Aorta (tissue), 5 donors: ENCODE measurements at regions not wholly inside any gene's neighbourhood (a gene's known extent, or its start where the extent isn't known, plus 50 kb on each side); places are given as distances from the start of the nearest gene placed in this dataset.

Experiments
- ATAC-seq: fragments of 200-7000 bp; cut with Tn5 transposase; one replicate; pipeline ENCODE4 v1.9.1; 2022; ENCODE audit warnings: moderate library complexity; ENCODE audit not compliant: low FRiP score
- DNase-seq, 2 donors: peaks; one replicate each; pipeline ENCODE4 v3.0.0-alpha.2; 2020
- H3K27ac ChIP-seq, 2 donors: one replicate each; pipeline ENCODE4 v1.5.1; 2013; ENCODE audit warnings: low read length in 2 of 2, mild to moderate bottlenecking in 2 of 2, moderate library complexity in 2 of 2, control low read depth in 1 of 2, inconsistent platforms in 1 of 2, low read depth in 1 of 2
- H3K27me3 ChIP-seq, 2 donors: one replicate each; pipeline ENCODE4 v1.6.1; 2013; ENCODE audit warnings: control low read depth in 1 of 2, low read length in 1 of 2, mild to moderate bottlenecking in 1 of 2, moderate library complexity in 1 of 2; ENCODE audit not compliant: insufficient read depth in 2 of 2, control insufficient read depth in 1 of 2
- H3K36me3 ChIP-seq, 2 donors: one replicate each; pipeline ENCODE4 v1.6.1; 2013; ENCODE audit warnings: control low read depth in 1 of 2, low read length in 1 of 2, mild to moderate bottlenecking in 1 of 2; ENCODE audit not compliant: insufficient read depth in 2 of 2, control insufficient read depth in 1 of 2
- H3K4me1 ChIP-seq, 2 donors: one replicate each; pipeline ENCODE4 v1.6.1; 2013; ENCODE audit warnings: low read length in 2 of 2, control low read depth in 1 of 2, mild to moderate bottlenecking in 1 of 2, moderate library complexity in 1 of 2; ENCODE audit not compliant: insufficient read depth in 2 of 2, control insufficient read depth in 1 of 2
- H3K4me3 ChIP-seq, 2 donors: one replicate each; pipeline ENCODE4 v1.5.1; 2013; ENCODE audit warnings: low read length in 2 of 2, control low read depth in 1 of 2, mild to moderate bottlenecking in 1 of 2
- H3K9me3 ChIP-seq: one replicate; pipeline ENCODE4 v1.6.1; 2013; ENCODE audit warnings: mild to moderate bottlenecking, low read length; ENCODE audit not compliant: control insufficient read depth
- WGBS, 2 donors: extraction: QIAGEN DNeasy Blood & Tissue Kit; methylation state at CpG; one replicate each; pipeline ENCODE4 v1.1.7; 2013; 5-methylcytosine and 5-hydroxymethylcytosine counted together
- intact Hi-C, 2 donors: fragments of 100-400 bp; cut with DNase I; formaldehyde crosslinking; loops; one replicate each; pipeline versions ENCODE4 v1.14.2 to v1.15.0; 2022
- donor health status: healthy with polysubstance abuse.
- donor health status: Bipolar disorder and iron deficiency.
- donor health status: DM: no; HTN: no; CAD: no.
- donor health status: DM: no; HTN: no; CAD: no.
- donor health status: DM: yes; HTN: yes; CAD: no.

DNA sequence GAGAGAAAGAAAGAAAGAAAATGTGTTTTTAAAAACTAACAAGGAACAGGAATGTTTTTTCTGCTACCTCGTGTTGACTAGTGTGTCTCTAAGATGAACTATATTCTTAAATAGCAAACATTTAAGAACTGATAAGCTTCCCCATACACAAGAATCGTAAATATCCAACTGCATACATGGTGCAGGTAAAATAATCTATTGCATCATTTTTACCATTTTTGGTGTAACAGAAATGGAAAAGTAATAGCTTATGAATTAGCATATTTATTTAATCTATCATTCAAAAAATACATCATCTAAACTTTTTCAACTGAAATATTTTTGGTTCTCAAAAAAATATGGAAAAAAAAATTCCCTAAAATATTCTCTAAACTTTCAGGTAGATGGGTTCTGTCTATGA lies 59.7 kb upstream of the RAD23B start:
- H3K27me3 ChIP-seq, result no peaks in the 10 kb centered on the region
- H3K4me3 ChIP-seq, result no peak overlapping the region
- ATAC-seq (no peak), DNase-seq (no peak)
- no peaks in the 10 kb centered on the region for H3K4me1 ChIP-seq
- 59 to 61% methylated on average over 2 of the region's 2 CpGs for WGBS, 2 donors
- no peaks in the 10 kb centered on the region for H3K36me3 ChIP-seq
- intact Hi-C loops, result no loop called here
- H3K27ac ChIP-seq, result no peak overlapping the region
- H3K9me3 ChIP-seq, result no peaks in the 10 kb centered on the region

DNA sequence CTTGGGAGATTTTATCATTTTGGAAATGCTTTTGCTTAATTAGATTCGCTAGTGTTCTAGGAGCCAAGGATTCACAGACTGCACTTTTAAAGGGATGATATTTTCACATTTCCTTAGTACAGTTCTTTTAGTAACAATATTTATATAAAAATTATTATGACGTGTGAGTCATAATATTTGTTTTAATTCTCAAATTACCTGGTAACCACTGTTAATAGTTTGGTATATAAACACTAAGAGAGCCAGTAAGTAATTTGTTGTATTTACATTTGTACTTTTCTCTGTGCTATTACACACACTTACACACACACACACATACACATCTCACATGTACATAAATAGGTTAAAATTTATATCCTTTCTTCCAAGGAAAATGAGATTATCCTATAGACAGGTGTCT lies 58.8 kb upstream of the RAD23B start:
- no peaks in the 10 kb centered on the region for H3K4me1 ChIP-seq
- WGBS, 2 donors, result 27 to 50% methylated on average over 2 of the region's 2 CpGs
- no peaks in the 10 kb centered on the region for H3K27me3 ChIP-seq
- no peak overlapping the region for H3K27ac ChIP-seq
- DNase-seq (no peak), ATAC-seq (no peak)
- H3K36me3 ChIP-seq, result no peaks in the 10 kb centered on the region
- no peaks in the 10 kb centered on the region for H3K9me3 ChIP-seq
- intact Hi-C loops, result no loop called here
- no peak overlapping the region for H3K4me3 ChIP-seq

DNA sequence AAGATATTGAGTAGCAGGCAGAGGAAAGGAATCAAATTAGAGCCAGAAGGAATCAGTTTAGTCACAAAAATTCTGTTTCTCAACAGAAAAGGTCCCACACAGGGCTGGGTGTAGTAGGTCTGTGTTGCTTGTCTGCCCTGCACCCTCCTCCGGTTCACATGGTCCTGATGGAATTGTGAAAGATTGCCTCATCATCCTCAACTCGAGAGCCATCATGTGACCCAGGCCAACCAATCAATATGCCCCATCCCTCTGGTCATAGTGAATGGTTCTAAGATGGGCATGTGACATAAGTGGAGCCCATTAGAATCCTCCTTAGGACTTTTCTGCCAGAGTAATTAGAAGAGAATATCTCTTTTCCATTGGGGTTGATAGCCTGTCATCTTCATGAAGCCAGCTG lies 56.7 kb upstream of the RAD23B start:
- DNase-seq, result no peak
- ATAC-seq, result no peak
- Histone ChIP-seq H3K4me3 (no peak overlapping the region), H3K4me1 (no peaks in the 10 kb centered on the region), H3K27me3 (no peaks in the 10 kb centered on the region), H3K36me3 (no peaks in the 10 kb centered on the region), H3K9me3 (no peaks in the 10 kb centered on the region), H3K27ac (no peak overlapping the region)
- intact Hi-C loops, result no loop called here
- whole genome bisulfite sequencing, 2 donors, result 79 to 83% methylated on average over 2 of the region's 2 CpGs

DNA sequence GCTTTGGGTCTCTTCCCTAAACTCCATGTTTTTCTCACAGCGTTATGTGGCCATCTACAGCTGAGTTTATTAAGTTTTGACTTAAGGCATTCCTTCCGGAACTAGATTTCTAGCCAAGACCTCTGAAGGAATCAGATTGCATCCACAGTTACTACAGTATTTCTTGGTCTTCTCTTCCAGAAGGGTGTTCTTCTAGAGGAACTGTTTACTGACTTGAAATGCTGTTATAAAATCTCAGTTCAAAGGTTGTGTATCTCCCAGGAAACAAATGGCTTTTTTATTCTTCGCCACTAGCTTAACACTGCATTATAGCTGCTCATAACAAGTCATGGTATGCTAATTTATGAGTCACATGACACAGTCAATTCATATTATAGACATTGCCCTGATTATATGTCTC lies 55.3 kb upstream of the RAD23B start:
- intact Hi-C loops, result no loop called here
- ATAC-seq (no peak), DNase-seq (no peak)
- H3K4me1 ChIP-seq, result no peaks in the 10 kb centered on the region
- no peak overlapping the region for H3K27ac ChIP-seq
- no peaks in the 10 kb centered on the region for H3K9me3 ChIP-seq
- H3K4me3 ChIP-seq, result no peak overlapping the region
- WGBS, 2 donors, result 61 to 68% methylated on average over 3 of the region's 3 CpGs
- H3K36me3 ChIP-seq, result no peaks in the 10 kb centered on the region
- no peaks in the 10 kb centered on the region for H3K27me3 ChIP-seq

DNA sequence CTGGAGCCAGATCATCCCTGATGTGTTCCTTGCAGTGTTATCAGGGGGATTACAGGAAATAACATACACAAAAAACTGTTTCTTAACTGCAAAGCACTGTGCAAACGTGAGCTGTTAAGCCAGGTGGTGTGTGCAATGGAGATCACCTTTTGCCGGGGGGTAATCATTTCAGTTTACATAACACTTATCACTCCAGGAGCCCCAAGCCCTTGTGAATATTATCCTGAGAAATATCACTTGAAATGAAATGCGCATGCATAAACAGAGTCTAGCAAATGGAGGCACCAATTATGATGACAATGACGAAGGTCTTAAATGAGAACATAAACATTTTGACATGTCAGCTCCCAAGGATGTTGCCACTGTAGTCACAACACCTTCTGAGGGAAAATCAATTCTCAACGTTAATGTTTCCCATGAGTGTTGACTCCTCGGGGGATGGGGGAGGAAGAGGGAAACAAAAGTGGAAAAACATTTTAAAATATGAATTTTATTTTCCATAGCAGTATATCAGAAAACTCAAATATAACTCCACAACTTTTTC lies 54.5 kb upstream of the RAD23B start:
- H3K4me3 ChIP-seq, result no peak overlapping the region
- H3K4me1 ChIP-seq, result no peaks in the 10 kb centered on the region
- ATAC-seq (no peak), DNase-seq (no peak)
- H3K9me3 ChIP-seq, result no peaks in the 10 kb centered on the region
- intact Hi-C loops, result no loop called here
- no peaks in the 10 kb centered on the region for H3K27me3 ChIP-seq
- no peaks in the 10 kb centered on the region for H3K36me3 ChIP-seq
- 45 to 51% methylated on average over 6 of the region's 6 CpGs for WGBS, 2 donors
- H3K27ac ChIP-seq, result no peak overlapping the region

DNA sequence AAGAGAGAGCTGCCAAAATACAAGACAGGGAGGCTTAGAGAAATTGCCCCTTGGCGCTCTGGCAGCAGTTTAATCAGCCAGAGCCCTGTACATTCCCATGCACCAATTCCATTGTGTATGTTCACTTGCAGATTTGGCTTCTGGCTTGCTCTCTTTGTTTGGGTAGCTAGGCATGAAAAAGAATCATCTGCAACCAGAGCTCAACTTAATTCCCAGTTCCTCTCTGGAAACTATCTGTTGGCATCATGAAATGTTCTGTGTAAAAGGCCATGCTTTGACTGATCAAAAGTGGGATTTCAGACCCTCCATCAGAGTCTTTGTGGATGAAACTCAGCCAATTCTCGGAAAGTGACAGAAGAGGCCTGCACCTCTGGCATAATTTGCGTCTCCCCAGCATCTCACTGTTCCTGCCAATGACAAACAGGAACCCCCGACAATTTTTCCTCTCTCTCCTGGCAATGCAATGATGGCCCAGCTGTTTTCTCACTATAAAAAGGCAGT lies 53.8 kb upstream of the RAD23B start:
- H3K36me3 ChIP-seq, result no peaks in the 10 kb centered on the region
- no peaks in the 10 kb centered on the region for H3K4me1 ChIP-seq
- no peaks in the 10 kb centered on the region for H3K27me3 ChIP-seq
- no peaks in the 10 kb centered on the region for H3K9me3 ChIP-seq
- no peak overlapping the region for H3K27ac ChIP-seq
- ATAC-seq (no peak), DNase-seq (no peak)
- intact Hi-C loops, result no loop called here
- WGBS, 2 donors, result 57 to 71% methylated on average over 4 of the region's 4 CpGs
- H3K4me3 ChIP-seq, result no peak overlapping the region
